Naive thymus-derived CD4-positive, alpha-beta T cell (primary cell): ENCODE measurements at regions not wholly inside any gene's neighbourhood (a gene's known extent, or its start where the extent isn't known, plus 50 kb on each side); places are given as distances from the start of the nearest gene placed in this dataset.

ENCODE experiments used
- ATAC-seq: fragments of 150-1000 bp; cut with Tn5 transposase; 2 replicates; pipeline ENCODE4 v1.10.0; 2021; ENCODE audit warnings: mild to moderate bottlenecking, moderate library complexity
- CTCF ChIA-PET: fragments of 350-600 bp; sonication (Branson Sonifier 250); formaldehyde crosslinking; loops from one replicate; lab custom pipeline; 2021; ENCODE audit warnings: antibody characterized with exemption; lab: Charles Lee
- POLR2A ChIA-PET: fragments of 350-600 bp; sonication (Branson Sonifier 250); formaldehyde crosslinking; loops from one replicate; lab custom pipeline; 2021; ENCODE audit warnings: antibody characterized with exemption, inconsistent platforms; lab: Charles Lee
- DNase-seq, 9 donors: peaks; one replicate each; pipeline versions ENCODE4 v3.0.0 to v3.0.0-alpha.2; 2020 to 2022; ENCODE audit warnings: mixed read lengths in 1 of 9
- H3K27ac ChIP-seq: one replicate; pipeline ENCODE4 v1.7.0; 2013; ENCODE audit warnings: mild to moderate bottlenecking, low read depth, low read length, moderate library complexity
- H3K27me3 ChIP-seq, 2 donors: one replicate each; pipeline ENCODE4 v1.7.0; 2013; ENCODE audit warnings: low read length in 2 of 2, mild to moderate bottlenecking in 2 of 2, moderate library complexity in 2 of 2; ENCODE audit not compliant: control insufficient read depth in 2 of 2, insufficient read depth in 2 of 2
- H3K36me3 ChIP-seq, 3 experiments: 1 replicate in 2 of 3; 2 replicates in 1 of 3; pipeline ENCODE4 v1.7.0; 2013; ENCODE audit warnings: low read length in 3 of 3, mild to moderate bottlenecking in 3 of 3, moderate library complexity in 1 of 3; ENCODE audit not compliant: insufficient read depth in 3 of 3, control insufficient read depth in 2 of 3
- H3K4me1 ChIP-seq, 2 donors: one replicate each; pipeline ENCODE4 v1.7.0; 2013; ENCODE audit warnings: low read length in 2 of 2, mild to moderate bottlenecking in 2 of 2, moderate library complexity in 1 of 2; ENCODE audit not compliant: control insufficient read depth in 2 of 2, insufficient read depth in 2 of 2
- H3K4me3 ChIP-seq: 2 replicates; pipeline ENCODE4 v1.7.0; 2013; ENCODE audit warnings: mild to moderate bottlenecking, low read length
- H3K9me3 ChIP-seq, 3 experiments: 1 replicate in 2 of 3; 2 replicates in 1 of 3; pipeline ENCODE4 v1.7.0; 2013; ENCODE audit warnings: low read length in 3 of 3; ENCODE audit not compliant: control insufficient read depth in 2 of 3
- H3K27ac Mint-ChIP-seq, 9 donors: one replicate each; pipeline ENCODE4 v1.8.0; 2020 to 2022; ENCODE audit warnings: mixed read lengths in 9 of 9, mild to moderate bottlenecking in 8 of 9, moderate library complexity in 5 of 9, inconsistent platforms in 2 of 9
- H3K27me3 Mint-ChIP-seq, 5 donors: one replicate each; pipeline ENCODE4 v1.8.0; 2021 to 2022; ENCODE audit warnings: mixed read lengths in 5 of 5, mild to moderate bottlenecking in 1 of 5
- H3K36me3 Mint-ChIP-seq, 5 donors: one replicate each; pipeline ENCODE4 v1.8.0; 2020 to 2022; ENCODE audit warnings: mixed read lengths in 5 of 5, mild to moderate bottlenecking in 3 of 5, inconsistent platforms in 1 of 5
- H3K4me1 Mint-ChIP-seq, 7 donors: one replicate each; pipeline ENCODE4 v1.8.0; 2020 to 2022; ENCODE audit warnings: mixed read lengths in 7 of 7, mild to moderate bottlenecking in 3 of 7, inconsistent platforms in 1 of 7
- H3K4me3 Mint-ChIP-seq, 10 donors: one replicate each; pipeline ENCODE4 v1.8.0; 2020 to 2022; ENCODE audit warnings: mild to moderate bottlenecking in 10 of 10, mixed read lengths in 10 of 10, moderate library complexity in 6 of 10, inconsistent platforms in 2 of 10
- H3K9me3 Mint-ChIP-seq, 11 donors: one replicate each; pipeline ENCODE4 v1.8.0; 2020 to 2022; ENCODE audit warnings: mixed read lengths in 11 of 11, mild to moderate bottlenecking in 4 of 11, inconsistent platforms in 1 of 11, moderate library complexity in 1 of 11
- intact Hi-C, 2 donors: fragments of 100-400 bp; cut with micrococcal nuclease; formaldehyde crosslinking; loops; one replicate each; pipeline ENCODE4 v1.15.1; 2023

DNA sequence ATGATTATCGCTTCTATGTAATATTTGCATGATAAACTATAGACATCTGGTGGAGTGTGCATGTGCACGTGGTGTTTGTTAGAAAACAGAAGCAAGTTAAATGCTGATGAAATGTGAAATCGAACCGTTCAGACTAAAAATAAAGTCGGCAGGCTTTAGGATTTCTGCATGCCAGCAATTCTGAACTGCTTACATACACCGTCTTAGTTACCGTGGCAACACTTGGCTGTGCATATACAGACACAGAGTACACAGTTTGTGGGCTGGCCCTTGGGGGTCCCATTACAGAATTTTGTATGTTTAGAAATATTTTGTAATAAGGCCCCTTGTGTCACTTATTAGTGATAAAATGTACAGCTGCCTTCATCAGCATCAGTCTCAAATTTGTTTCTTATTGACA lies 605.5 kb downstream of the RBFOX1 start:
- Histone ChIP-seq H3K4me1 (no peaks in the 10 kb centered on the region), H3K4me3 (no peak overlapping the region), H3K27me3 (no peaks in the 10 kb centered on the region), H3K36me3 (no peaks in the 10 kb centered on the region), H3K9me3 (peaks cover 0 to 2% (median 0%) of the 10 kb centered on the region in 3 experiments), H3K27ac (no peak overlapping the region)
- no peak overlapping the region for H3K27ac Mint-ChIP-seq
- H3K36me3 Mint-ChIP-seq = peaks cover 0 to 4% (median 0%) of the 10 kb centered on the region in 5 donors
- H3K27me3 Mint-ChIP-seq = no peaks in the 10 kb centered on the region
- DNase-seq = no peak
- no peaks in the 10 kb centered on the region for H3K4me1 Mint-ChIP-seq
- intact Hi-C loops = no loop called here
- CTCF ChIA-PET = no interaction called here
- H3K9me3 Mint-ChIP-seq = peaks cover 0 to 20% (median 9%) of the 10 kb centered on the region in 11 donors
- no peak for ATAC-seq
- POLR2A ChIA-PET = no interaction called here
- no peak overlapping the region for H3K4me3 Mint-ChIP-seq

DNA sequence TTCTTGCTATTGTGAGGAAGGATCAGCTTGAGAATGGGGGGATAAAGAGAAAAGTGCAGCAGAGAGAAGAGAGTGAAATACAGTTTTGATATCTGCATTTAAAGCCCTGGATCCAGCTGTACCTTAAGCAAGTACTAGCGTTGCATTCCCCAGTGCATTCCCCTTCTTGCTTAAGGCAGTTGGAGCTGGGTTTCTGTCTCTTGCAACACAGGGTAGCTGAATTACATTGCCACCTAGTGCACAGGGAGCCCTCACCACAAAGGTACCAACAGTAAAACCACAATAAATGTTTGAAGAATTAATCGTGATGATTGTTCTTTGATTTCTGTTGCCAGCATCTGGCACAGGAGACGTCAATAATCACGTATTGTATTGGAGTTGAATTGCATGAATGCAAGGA lies 588.7 kb downstream of the RBFOX1 start:
- no peak overlapping the region for H3K27ac ChIP-seq
- Mint-ChIP-seq H3K9me3 (peaks cover 0 to 36% (median 10%) of the 10 kb centered on the region in 11 donors), H3K4me3 (no peak overlapping the region), H3K27ac (no peak overlapping the region), H3K36me3 (no peaks in the 10 kb centered on the region), H3K4me1 (no peaks in the 10 kb centered on the region), H3K27me3 (no peaks in the 10 kb centered on the region)
- no peak for ATAC-seq
- intact Hi-C loops = no loop called here
- no peak for DNase-seq
- H3K4me1 ChIP-seq = no peaks in the 10 kb centered on the region
- H3K9me3 ChIP-seq = no peaks in the 10 kb centered on the region
- H3K36me3 ChIP-seq = no peaks in the 10 kb centered on the region
- POLR2A ChIA-PET = no interaction called here
- H3K27me3 ChIP-seq = no peaks in the 10 kb centered on the region
- H3K4me3 ChIP-seq = no peak overlapping the region
- CTCF ChIA-PET = no interaction called here

DNA sequence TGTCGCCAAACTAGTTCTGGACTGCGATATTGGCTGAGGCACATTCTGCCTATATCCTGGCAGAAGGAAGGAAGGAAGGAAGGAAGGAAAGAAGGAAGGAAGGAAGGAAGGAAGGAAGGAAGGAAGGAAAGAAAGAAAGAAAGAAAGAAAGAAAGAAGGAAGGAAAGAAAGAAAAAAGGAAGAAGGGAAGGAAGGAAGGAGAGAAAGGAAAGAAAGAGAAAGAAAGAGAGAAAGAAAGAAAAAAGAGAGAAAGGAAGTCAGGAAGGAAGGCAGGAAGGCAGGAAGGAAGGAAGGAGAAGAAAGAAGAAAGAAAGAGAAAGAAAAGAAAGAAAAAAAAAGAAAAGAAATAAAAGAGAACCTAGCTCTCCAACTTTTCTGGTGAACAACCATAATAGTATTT lies 587.1 kb downstream of the RBFOX1 start:
- no peaks in the 10 kb centered on the region for H3K27me3 ChIP-seq
- Mint-ChIP-seq H3K27ac (no peak overlapping the region), H3K4me3 (no peak overlapping the region), H3K27me3 (no peaks in the 10 kb centered on the region), H3K36me3 (no peaks in the 10 kb centered on the region), H3K9me3 (peaks cover 0 to 36% (median 10%) of the 10 kb centered on the region in 11 donors), H3K4me1 (no peaks in the 10 kb centered on the region)
- H3K4me3 ChIP-seq = no peak overlapping the region
- no peaks in the 10 kb centered on the region for H3K36me3 ChIP-seq
- ATAC-seq = no peak
- intact Hi-C loops = no loop called here
- H3K27ac ChIP-seq = no peak overlapping the region
- H3K4me1 ChIP-seq = no peaks in the 10 kb centered on the region
- ChIA-PET POLR2A (no interaction called here), CTCF (no interaction called here)
- no peak for DNase-seq
- no peaks in the 10 kb centered on the region for H3K9me3 ChIP-seq

DNA sequence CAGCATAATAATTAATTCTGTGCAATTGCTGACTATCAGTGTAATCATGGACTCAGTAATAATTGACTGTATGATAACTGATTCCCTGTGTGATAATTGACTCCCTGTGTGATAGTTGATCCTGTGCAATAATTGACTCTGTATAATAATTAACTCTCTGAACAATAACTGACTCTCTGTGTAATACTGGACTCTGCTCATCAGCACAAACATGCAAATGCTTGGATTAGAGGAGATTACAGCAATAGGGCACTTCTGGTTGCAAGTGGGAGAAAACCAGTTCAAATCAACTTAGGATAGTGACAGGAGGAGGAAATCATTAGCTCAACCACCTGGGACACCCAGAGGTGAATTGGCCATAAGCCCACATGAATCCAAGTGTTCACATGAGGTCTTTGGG lies 582.1 kb downstream of the RBFOX1 start:
- Mint-ChIP-seq H3K4me3 (no peak overlapping the region), H3K27me3 (no peaks in the 10 kb centered on the region), H3K27ac (no peak overlapping the region), H3K9me3 (peaks cover 0 to 22% (median 6%) of the 10 kb centered on the region in 11 donors), H3K4me1 (no peaks in the 10 kb centered on the region), H3K36me3 (peaks cover 0 to 4% (median 0%) of the 10 kb centered on the region in 5 donors)
- Histone ChIP-seq H3K36me3 (no peaks in the 10 kb centered on the region), H3K27ac (no peak overlapping the region), H3K4me1 (no peaks in the 10 kb centered on the region), H3K27me3 (no peaks in the 10 kb centered on the region), H3K4me3 (no peak overlapping the region), H3K9me3 (no peaks in the 10 kb centered on the region)
- intact Hi-C loops = no loop called here
- ChIA-PET POLR2A (no interaction called here), CTCF (no interaction called here)
- ATAC-seq (no peak), DNase-seq (no peak)

DNA sequence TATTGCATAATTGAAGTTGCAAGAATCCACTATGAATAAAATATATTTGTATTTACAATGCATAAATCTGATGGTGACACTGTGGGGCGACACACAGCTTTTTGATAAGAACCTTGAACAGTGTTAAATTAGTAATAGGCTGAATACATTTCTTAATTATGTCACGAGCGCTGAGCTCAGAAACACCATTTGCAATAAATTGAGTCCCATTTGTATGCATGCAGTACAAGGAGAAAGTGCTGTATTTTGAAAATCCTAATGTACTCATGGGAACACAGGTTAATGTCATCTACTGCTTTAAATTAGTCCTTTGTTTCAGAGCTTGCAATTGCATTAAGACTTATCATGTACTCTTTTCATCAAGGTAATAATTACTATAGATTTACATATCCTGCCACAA lies 579.5 kb downstream of the RBFOX1 start:
- peaks cover 0 to 4% (median 0%) of the 10 kb centered on the region in 5 donors for H3K36me3 Mint-ChIP-seq
- ATAC-seq = no peak
- POLR2A ChIA-PET = no interaction called here

DNA sequence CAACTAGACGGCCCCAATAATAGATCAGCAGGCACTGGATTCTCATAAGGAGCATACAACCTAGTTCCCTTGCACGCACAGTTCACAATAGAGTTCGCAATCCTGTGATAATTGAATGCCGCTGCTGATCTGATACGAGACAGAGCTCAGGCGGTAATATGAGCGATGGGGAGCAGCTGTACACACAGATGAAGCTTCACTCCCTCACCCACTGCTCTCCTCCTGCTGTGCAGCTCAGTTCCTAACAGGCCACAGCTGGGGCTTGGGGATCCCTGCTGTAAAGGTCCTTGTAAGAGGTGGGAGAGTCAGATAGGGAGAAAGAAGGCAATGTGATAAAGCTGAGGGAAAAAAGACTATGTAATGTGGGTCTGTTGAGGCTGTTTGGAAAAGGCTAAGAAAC lies 577.5 kb downstream of the RBFOX1 start:
- DNase-seq = no peak
- peaks cover 1 to 21% (median 9%) of the 10 kb centered on the region in 11 donors for H3K9me3 Mint-ChIP-seq
- H3K27me3 Mint-ChIP-seq = no peaks in the 10 kb centered on the region
- H3K27me3 ChIP-seq = no peaks in the 10 kb centered on the region
- no peaks in the 10 kb centered on the region for H3K4me1 ChIP-seq
- no peaks in the 10 kb centered on the region for H3K4me1 Mint-ChIP-seq
- no peaks in the 10 kb centered on the region for H3K9me3 ChIP-seq
- no peak for ATAC-seq
- POLR2A ChIA-PET = no interaction called here
- H3K27ac Mint-ChIP-seq = no peak overlapping the region
- no peak overlapping the region for H3K27ac ChIP-seq
- H3K4me3 Mint-ChIP-seq = no peak overlapping the region
- intact Hi-C loops = no loop called here
- peaks cover 0 to 4% (median 0%) of the 10 kb centered on the region in 5 donors for H3K36me3 Mint-ChIP-seq
- H3K4me3 ChIP-seq = no peak overlapping the region
- H3K36me3 ChIP-seq = no peaks in the 10 kb centered on the region
- CTCF ChIA-PET = no interaction called here

More for the DNA sequence above, 579.5 kb downstream of the RBFOX1 start:
- Mint-ChIP-seq H3K4me3 (no peak overlapping the region), H3K4me1 (no peaks in the 10 kb centered on the region), H3K9me3 (peaks cover 1 to 22% (median 7%) of the 10 kb centered on the region in 11 donors), H3K27ac (no peak overlapping the region), H3K27me3 (no peaks in the 10 kb centered on the region)
- Histone ChIP-seq H3K27ac (no peak overlapping the region), H3K27me3 (no peaks in the 10 kb centered on the region), H3K9me3 (no peaks in the 10 kb centered on the region), H3K4me3 (no peak overlapping the region), H3K4me1 (no peaks in the 10 kb centered on the region), H3K36me3 (no peaks in the 10 kb centered on the region)
- intact Hi-C loops = no loop called here
- no peak for DNase-seq
- CTCF ChIA-PET = no interaction called here

DNA sequence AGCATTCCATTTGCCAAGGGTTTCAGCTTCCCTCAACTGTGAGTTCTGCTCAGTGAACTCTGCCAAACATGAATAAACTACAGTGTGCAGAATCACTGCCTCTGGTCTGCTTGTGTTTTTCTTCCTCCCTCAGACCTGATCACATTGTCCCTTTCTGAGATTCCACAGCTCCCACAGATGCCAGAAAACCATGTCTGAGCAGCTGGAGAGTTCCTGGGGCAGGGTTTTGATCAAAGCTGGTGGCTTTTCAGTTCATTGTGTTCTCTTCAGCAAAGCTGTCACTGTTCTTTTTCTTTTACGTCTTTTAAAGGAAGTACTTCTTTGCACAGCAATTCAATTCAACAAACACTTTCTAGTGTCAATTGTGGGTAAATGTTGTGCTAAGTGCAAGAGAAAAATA lies 555.8 kb downstream of the RBFOX1 start:
- Mint-ChIP-seq H3K9me3 (peaks cover 2 to 13% (median 6%) of the 10 kb centered on the region in 11 donors), H3K4me3 (no peak overlapping the region), H3K36me3 (no peaks in the 10 kb centered on the region), H3K27me3 (no peaks in the 10 kb centered on the region), H3K4me1 (no peaks in the 10 kb centered on the region), H3K27ac (no peak overlapping the region)
- Histone ChIP-seq H3K4me3 (no peak overlapping the region), H3K36me3 (no peaks in the 10 kb centered on the region), H3K27ac (no peak overlapping the region), H3K27me3 (no peaks in the 10 kb centered on the region), H3K4me1 (no peaks in the 10 kb centered on the region), H3K9me3 (no peaks in the 10 kb centered on the region)
- CTCF ChIA-PET = no interaction called here
- intact Hi-C loops = no loop called here
- POLR2A ChIA-PET = no interaction called here
- DNase-seq (no peak), ATAC-seq (no peak)
